Activated naive CD4-positive, alpha-beta T cell (primary cell): ENCODE measurements at regions not wholly inside any gene's neighbourhood (a gene's known extent, or its start where the extent isn't known, plus 50 kb on each side); places are given as distances from the start of the nearest gene placed in this dataset.
"Not testable (repeated sequence)": the region's sequence is repeated elsewhere in the genome, so short reads cannot be mapped to it uniquely, and the experiment has no call there.

Experiments
- DNase-seq, 4 experiments: peaks; one replicate each; lab custom pipeline; 2025; lab: John Stamatoyannopoulos, UW

DNA sequence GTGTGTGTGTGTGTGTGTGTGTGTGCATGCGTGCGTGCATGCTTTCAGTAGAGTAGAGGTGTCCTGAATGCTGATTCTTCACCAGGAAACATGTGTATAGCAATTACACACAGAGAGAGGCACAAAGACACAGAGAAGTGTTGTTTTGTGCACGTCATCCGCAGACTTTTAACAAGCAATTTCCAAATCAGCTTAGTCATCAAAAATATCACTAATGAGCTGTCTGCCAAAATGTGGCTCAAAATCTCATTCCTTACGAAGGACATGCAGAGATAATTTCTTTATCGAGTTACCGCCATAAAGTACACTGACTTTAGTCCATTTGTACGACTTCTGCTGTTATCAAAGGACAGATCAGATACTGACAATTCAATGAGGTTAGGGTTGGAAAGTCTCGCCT, 274.9 kb upstream of the RARB start:
- DNase-seq = no peak

DNA sequence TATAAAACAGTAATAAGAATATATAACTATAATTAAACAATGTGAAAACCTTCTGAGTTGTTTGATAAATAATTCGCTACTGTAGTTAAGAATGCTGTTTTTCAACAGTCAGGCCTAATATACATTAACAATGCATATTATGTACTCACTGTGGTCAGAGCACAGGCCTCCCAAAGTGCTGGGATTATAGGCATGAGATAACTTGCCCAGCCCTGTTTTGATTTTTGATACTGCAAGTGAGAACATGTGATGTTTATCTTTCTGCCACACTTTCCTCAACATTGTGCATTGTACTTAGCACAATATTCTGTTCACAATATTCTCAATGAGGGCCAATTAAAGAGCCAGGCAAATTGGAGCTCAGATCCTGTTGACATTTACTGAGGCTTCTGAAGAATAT, 274.5 kb upstream of the RARB start:
- DNase-seq = no peak

- DNase-seq = no peak
Measured at GRCh38 chr3:25155652-25156471, 272.2 kb upstream of the RARB start.

- no peak for DNase-seq
Measured at GRCh38 chr3:25156626-25157025, 271.4 kb upstream of the RARB start.

GRCh38 chr3:25165306-25165705, 262.8 kb upstream of the RARB start:
- no peak for DNase-seq

DNA sequence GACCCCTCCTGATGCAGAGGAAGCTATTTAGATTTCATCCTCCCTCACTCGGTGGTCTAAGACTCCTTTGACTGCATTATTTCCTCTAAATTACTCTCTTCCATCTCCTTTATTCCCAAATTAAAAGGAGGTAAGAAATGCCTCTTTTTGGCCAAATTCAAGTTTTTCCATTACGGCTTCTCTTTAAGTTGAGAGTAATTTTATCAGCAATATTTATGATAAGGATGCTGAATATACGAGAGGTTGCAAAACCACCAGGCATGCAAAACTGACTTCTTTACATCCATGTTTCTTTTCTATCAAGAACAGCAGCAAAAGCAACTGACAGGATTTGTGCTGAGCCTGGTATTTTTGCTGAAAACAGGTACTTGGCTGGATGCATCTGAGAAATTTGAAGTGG, 262.0 kb upstream of the RARB start:
- no peak for DNase-seq

- no peak for DNase-seq
Measured at GRCh38 chr3:25169151-25169550, 258.9 kb upstream of the RARB start.

DNA sequence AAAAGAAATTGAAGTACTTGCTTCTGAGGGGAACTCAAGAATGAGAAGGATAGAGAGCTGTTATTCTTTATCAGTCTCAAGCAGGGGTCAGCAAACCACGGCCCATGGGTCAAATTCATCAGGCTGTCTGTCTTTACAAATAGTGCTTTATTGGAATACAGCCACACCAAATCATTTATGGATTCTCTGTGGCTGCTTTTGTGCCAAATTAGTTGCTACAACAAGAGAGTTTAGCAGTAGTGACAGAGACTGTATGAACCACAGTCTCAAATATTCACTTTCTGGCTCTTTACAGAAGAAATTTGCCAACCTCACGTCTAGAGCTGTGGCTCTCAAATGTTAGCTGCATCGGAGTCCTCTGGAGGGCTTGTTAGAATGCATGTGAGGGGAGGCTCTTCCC, 258.0 kb upstream of the RARB start:
- no peak for DNase-seq

GRCh38 chr3:25171118-25171807, 256.8 kb upstream of the RARB start:
- no peak for DNase-seq

DNA sequence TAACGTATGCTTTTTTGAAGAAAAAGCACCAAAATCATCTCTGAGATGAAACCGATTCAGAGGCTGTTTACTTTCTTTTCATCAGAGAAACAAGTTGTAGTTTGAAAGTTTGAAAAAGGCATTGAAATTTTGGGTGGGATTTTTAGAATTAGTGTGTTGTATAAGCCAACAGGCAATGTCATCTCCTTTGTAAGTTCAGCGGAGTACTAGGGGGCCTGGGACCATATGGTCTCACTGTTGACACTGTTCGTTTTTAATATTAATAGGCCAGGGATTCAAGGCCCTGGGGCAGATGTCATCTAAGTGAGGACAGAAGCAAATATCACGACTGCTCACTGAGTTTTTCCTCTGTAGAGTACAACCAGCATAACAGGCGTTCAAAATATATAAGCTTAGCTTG, 256.2 kb upstream of the RARB start:
- DNase-seq = no peak

- DNase-seq = no peak
Measured at GRCh38 chr3:25173606-25174005, 254.5 kb upstream of the RARB start.

DNA sequence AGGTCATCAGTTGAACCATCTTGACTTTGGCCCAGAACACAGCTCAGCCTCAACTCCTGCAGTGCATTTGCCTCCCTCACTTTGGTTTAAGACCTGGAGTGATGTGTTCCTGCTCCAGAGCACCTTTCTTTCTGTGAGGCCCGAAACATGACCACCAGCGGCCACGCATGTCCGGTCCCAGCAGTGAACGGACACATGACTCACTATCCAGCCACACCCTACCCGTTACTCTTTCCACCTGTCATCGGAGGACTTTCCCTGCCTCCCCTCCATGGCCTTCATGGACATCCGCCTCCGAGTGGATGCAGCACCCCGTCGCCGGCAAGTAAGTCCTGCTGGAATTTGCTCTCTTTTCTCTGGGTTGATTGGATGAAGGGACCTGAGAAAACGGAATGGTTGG, 253.8 kb upstream of the RARB start:
- peak in 1 of 4 experiments; percentile 0 for DNase-seq

- no peak for DNase-seq
Measured at GRCh38 chr3:25177041-25177440, 251.0 kb upstream of the RARB start.

DNA sequence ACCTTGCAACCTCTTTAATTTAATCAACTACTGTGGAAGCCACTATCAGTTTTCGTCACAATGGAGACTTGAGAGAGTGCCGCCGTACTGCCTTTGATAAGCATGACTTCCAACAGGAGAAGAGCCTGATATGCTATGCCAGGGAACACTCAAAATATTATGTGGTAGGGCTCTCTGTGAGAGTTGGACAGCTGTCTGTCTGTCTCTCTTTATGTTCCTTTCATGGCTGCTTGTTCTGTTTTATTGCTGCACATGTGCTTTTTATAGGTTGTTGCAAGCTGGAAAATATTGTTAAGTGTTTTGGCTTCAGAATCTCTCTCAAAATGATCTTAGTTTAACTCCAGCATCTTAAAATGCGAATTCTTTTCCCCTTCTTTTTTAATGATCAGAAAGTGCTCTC, 249.4 kb upstream of the RARB start:
- DNase-seq = no peak

- DNase-seq = no peak
Measured at GRCh38 chr3:25181096-25181495, 247.0 kb upstream of the RARB start.

DNA sequence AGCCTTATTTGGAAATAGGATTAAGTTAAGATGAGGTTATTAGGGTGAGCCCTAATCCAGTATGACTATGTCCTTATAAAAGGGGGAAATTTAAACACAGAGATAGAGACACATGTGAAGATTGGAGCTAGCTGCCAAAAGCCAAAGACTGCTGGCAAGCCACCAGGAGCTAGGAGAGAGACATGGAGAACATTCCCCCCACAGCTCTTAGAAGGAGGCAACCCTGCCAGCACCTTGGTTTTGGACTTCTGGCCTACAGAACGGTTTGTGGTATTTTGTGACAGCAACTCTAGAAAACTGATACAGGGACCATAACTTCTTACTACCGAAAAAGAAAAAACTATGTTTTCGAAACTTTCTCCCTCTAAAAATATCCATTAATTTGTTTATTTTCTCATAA, 245.3 kb upstream of the RARB start:
- DNase-seq = no peak

DNA sequence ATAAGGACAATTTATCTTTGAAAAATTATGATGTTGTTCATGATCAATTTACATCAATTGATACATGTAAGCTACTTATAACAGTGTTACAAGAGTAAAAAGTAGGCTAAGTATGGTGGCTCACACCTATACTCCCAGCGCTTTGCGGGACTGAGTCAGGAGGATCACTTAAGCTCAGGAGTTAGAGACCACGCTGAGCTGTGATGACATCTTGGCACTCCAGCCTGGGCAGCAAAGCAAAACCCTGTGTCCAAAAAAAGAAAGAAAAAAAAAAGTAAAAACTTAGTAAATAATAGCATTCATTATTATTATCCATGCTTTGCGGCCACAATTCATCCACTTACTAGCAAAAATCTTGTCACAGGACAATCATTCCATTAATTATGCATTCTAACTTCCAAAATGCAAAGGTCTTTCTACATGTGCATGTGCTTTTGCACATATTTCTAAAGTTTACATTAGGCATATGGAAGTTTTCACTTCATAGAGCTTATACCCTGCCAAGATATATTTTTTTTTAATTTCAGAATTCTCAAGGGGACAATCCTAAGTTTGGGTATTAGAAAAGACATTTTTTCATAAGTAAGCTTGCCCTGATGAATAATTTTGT, 243.3 kb upstream of the RARB start:
- no peak for DNase-seq

DNA sequence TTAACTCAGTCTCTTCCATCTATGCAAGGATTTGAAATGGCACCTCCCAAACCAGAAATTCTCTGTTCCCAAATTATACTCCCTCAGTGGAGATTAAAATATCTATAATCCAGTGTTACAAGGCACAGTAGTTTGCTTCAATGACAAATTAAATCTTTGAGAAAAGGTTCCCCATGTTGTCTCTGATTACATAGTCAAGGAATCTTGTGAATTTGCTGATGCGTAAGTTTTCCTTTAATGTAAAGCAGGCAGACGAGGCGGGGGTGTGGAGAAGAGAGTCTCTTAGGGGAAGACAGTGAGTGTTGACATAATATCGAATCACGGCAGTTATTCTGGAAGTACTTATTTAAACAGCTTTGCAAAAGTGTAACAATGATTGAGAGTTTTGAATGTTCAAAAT, 236.4 kb upstream of the RARB start:
- DNase-seq = no peak

DNA sequence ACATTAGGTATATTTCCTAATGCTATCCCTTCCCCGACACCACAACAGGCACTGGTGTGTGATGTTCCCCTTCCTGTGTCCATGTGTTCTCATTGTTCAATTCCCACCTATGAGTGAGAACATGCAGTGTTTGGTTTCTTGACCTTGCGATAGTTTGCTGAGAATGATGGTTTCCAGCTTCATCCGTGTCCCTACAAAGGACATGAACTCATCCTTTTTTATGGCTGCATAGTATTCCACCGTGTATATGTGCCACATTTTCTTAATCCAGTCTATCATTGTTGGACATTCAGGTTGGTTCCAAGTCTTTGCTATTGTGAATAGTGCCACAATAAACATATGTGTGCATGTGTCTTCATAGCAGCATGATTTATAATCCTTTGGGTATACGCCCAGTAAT, 228.5 kb upstream of the RARB start:
- not testable (repeated sequence) for DNase-seq

DNA sequence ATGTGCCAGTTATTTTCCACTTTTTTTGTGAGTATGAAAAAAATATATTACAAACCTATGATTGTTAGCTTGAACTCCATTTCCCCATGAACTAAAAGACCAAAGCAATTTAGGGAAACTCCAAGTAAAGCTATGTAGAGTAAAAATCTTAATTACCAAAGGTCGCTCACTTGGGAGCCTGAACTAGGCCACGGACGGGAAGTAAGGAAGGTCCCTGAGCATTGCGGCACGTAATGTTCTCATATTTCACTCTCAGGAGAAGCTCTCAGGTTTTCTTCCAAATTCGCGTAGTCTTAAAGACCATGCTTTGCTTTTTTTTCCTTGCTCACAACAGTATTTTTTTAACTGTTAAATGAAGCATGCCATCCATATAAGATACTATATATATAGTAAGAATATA, 215.3 kb upstream of the RARB start:
- DNase-seq = no peak

- DNase-seq = no peak
Measured at GRCh38 chr3:25214034-25214433, 214.0 kb upstream of the RARB start.

GRCh38 chr3:25218362-25218761, 209.7 kb upstream of the RARB start:
- DNase-seq = no peak

GRCh38 chr3:25226747-25227146, 201.3 kb upstream of the RARB start:
- DNase-seq = no peak
